Trophoblast cell (in vitro differentiated cells and primary cell): ENCODE measurements at regions not wholly inside any gene's neighbourhood (a gene's known extent, or its start where the extent isn't known, plus 50 kb on each side); places are given as distances from the start of the nearest gene placed in this dataset.

Experiments used
- DNase-seq, 2 donors: peaks; one replicate each; pipeline ENCODE4 v3.0.0-alpha.2; 2016
- H2AFZ ChIP-seq: 2 replicates; pipeline ENCODE4 v1.6.1; 2013; ENCODE audit warnings: low read length, moderate library complexity, mild to moderate bottlenecking; ENCODE audit not compliant: insufficient read depth, poor library complexity
- H2AK5ac ChIP-seq: 2 replicates; pipeline ENCODE4 v1.6.1; 2013; ENCODE audit warnings: mild to moderate bottlenecking, low read length
- H2BK120ac ChIP-seq: 2 replicates; pipeline ENCODE4 v1.6.1; 2013; ENCODE audit warnings: low read length, mild to moderate bottlenecking, moderate library complexity; ENCODE audit not compliant: insufficient read depth, poor library complexity
- H2BK12ac ChIP-seq: 2 replicates; pipeline ENCODE4 v1.6.1; 2013; ENCODE audit warnings: mild to moderate bottlenecking, low read length, moderate library complexity
- H2BK5ac ChIP-seq: 2 replicates; pipeline ENCODE4 v1.6.1; 2013; ENCODE audit warnings: low read length, low read depth, moderate library complexity, mild to moderate bottlenecking; ENCODE audit not compliant: poor library complexity
- H3K14ac ChIP-seq: 2 replicates; pipeline ENCODE4 v1.6.1; 2013; ENCODE audit warnings: mild to moderate bottlenecking, low read length
- H3K18ac ChIP-seq: 2 replicates; pipeline ENCODE4 v1.6.1; 2013; ENCODE audit warnings: mild to moderate bottlenecking, low read length
- H3K23ac ChIP-seq: 2 replicates; pipeline ENCODE4 v1.6.1; 2013; ENCODE audit warnings: low read length
- H3K27ac ChIP-seq: 2 replicates; pipeline ENCODE4 v1.5.1; 2013; ENCODE audit warnings: low read depth, mild to moderate bottlenecking, inconsistent platforms, low read length, moderate library complexity
- H3K27me3 ChIP-seq: 2 replicates; pipeline ENCODE4 v1.6.1; 2013; ENCODE audit warnings: inconsistent platforms, mild to moderate bottlenecking, low read length, moderate library complexity; ENCODE audit not compliant: insufficient read depth
- H3K36me3 ChIP-seq, 2 experiments: 1 replicate in 1 of 2; 2 replicates in 1 of 2; pipeline ENCODE4 v1.6.1; 2013; ENCODE audit warnings: low read length in 2 of 2, mild to moderate bottlenecking in 2 of 2, moderate library complexity in 1 of 2; ENCODE audit not compliant: insufficient read depth in 2 of 2, control insufficient read depth in 1 of 2
- H3K4ac ChIP-seq: 2 replicates; pipeline ENCODE4 v1.6.1; 2013; ENCODE audit warnings: low read depth, mild to moderate bottlenecking, low read length, moderate library complexity
- H3K4me1 ChIP-seq, 2 experiments: 1 replicate in 1 of 2; 2 replicates in 1 of 2; pipeline ENCODE4 v1.6.1; 2013; ENCODE audit warnings: low read length in 2 of 2, mild to moderate bottlenecking in 2 of 2, moderate library complexity in 1 of 2; ENCODE audit not compliant: insufficient read depth in 2 of 2, control insufficient read depth in 1 of 2
- H3K4me2 ChIP-seq: 2 replicates; pipeline ENCODE4 v1.6.1; 2013; ENCODE audit warnings: inconsistent platforms, mild to moderate bottlenecking, low read length, moderate library complexity
- H3K4me3 ChIP-seq: 2 replicates; pipeline ENCODE4 v1.5.1; 2013; ENCODE audit warnings: mild to moderate bottlenecking, low read depth, low read length, inconsistent platforms
- H3K79me1 ChIP-seq: one replicate; pipeline ENCODE4 v1.6.1; 2013; ENCODE audit warnings: low read length
- H3K79me2 ChIP-seq: 2 replicates; pipeline ENCODE4 v1.6.1; 2013; ENCODE audit warnings: low read length, mild to moderate bottlenecking; ENCODE audit not compliant: control insufficient read depth, insufficient read depth, poor library complexity
- H3K9ac ChIP-seq: 2 replicates; pipeline ENCODE4 v1.6.1; 2013; ENCODE audit warnings: mild to moderate bottlenecking, low read length
- H3K9me3 ChIP-seq: 2 replicates; pipeline ENCODE4 v1.6.1; 2013; ENCODE audit warnings: low read depth, mild to moderate bottlenecking, control low read depth, inconsistent platforms, low read length; ENCODE audit not compliant: insufficient read depth
- H4K12ac ChIP-seq: 2 replicates; pipeline ENCODE4 v1.6.1; 2013; ENCODE audit warnings: low read depth, mild to moderate bottlenecking, low read length, moderate library complexity
- H4K8ac ChIP-seq: 2 replicates; pipeline ENCODE4 v1.6.1; 2013; ENCODE audit warnings: low read depth, mild to moderate bottlenecking, low read length, moderate library complexity
- H4K91ac ChIP-seq: one replicate; pipeline ENCODE4 v1.6.1; 2013; ENCODE audit warnings: low read depth, mild to moderate bottlenecking, low read length, moderate library complexity
- WGBS: extraction: QIAGEN DNeasy Blood & Tissue Kit; methylation state at CpG from one replicate; pipeline ENCODE4 v1.1.7; 2013; ENCODE audit warnings: missing lambda C conversion rate; ENCODE audit not compliant: insufficient read length, insufficient coverage; ENCODE audit errors: extremely low coverage; 5-methylcytosine and 5-hydroxymethylcytosine counted together

GRCh38 chr11:134674974-134675373 lies 262.9 kb upstream of the B3GAT1 start:
- H2AK5ac ChIP-seq, result no peak overlapping the region
- H2BK12ac ChIP-seq, result no peak overlapping the region
- no peaks in the 10 kb centered on the region for H3K27me3 ChIP-seq
- H3K23ac ChIP-seq, result no peak overlapping the region
- no peak overlapping the region for H3K4ac ChIP-seq
- H3K4me3 ChIP-seq, result no peak overlapping the region
- no peak overlapping the region for H4K12ac ChIP-seq
- H3K18ac ChIP-seq, result no peak overlapping the region
- H2BK5ac ChIP-seq, result no peak overlapping the region
- no peak overlapping the region for H3K27ac ChIP-seq
- no CpG with 5 or more reads among the region's 2 CpGs for WGBS
- no peak overlapping the region for H3K4me2 ChIP-seq
- H4K8ac ChIP-seq, result no peak overlapping the region
- no peak overlapping the region for H2AFZ ChIP-seq
- H3K79me1 ChIP-seq, result no peaks in the 10 kb centered on the region
- no peak overlapping the region for H4K91ac ChIP-seq
- no peak for DNase-seq
- no peaks in the 10 kb centered on the region for H3K79me2 ChIP-seq
- no peaks in the 10 kb centered on the region for H3K4me1 ChIP-seq
- no peaks in the 10 kb centered on the region for H3K36me3 ChIP-seq
- H3K9ac ChIP-seq, result no peak overlapping the region
- H2BK120ac ChIP-seq, result no peak overlapping the region
- H3K9me3 ChIP-seq, result no peaks in the 10 kb centered on the region
- H3K14ac ChIP-seq, result no peak overlapping the region

GRCh38 chr11:134670961-134671370 lies 258.9 kb upstream of the B3GAT1 start:
- Histone ChIP-seq H2BK12ac (no peak overlapping the region), H3K18ac (no peak overlapping the region), H3K4me1 (no peaks in the 10 kb centered on the region), H3K36me3 (no peaks in the 10 kb centered on the region), H3K9ac (no peak overlapping the region), H2AK5ac (no peak overlapping the region), H3K23ac (no peak overlapping the region), H3K4ac (no peak overlapping the region), H3K79me1 (no peaks in the 10 kb centered on the region), H3K9me3 (peaks cover 5% of the 10 kb centered on the region), H3K27me3 (no peaks in the 10 kb centered on the region), H3K4me3 (no peak overlapping the region), H4K8ac (no peak overlapping the region), H2BK5ac (no peak overlapping the region), H3K4me2 (no peak overlapping the region), H4K91ac (no peak overlapping the region), H2BK120ac (no peak overlapping the region), H2AFZ (no peak overlapping the region), H3K79me2 (no peaks in the 10 kb centered on the region), H3K14ac (no peak overlapping the region), H3K27ac (no peak overlapping the region), H4K12ac (no peak overlapping the region)
- no CpG with 5 or more reads among the region's 8 CpGs for WGBS
- DNase-seq, result no peak

- Histone ChIP-seq H3K18ac (no peak overlapping the region), H4K8ac (no peak overlapping the region), H3K27me3 (no peaks in the 10 kb centered on the region), H3K36me3 (no peaks in the 10 kb centered on the region), H2BK120ac (no peak overlapping the region), H3K9me3 (peaks cover 5% of the 10 kb centered on the region), H2BK12ac (no peak overlapping the region), H3K4me2 (no peak overlapping the region), H2AFZ (no peak overlapping the region), H3K14ac (no peak overlapping the region), H3K4me3 (no peak overlapping the region), H3K9ac (no peak overlapping the region), H4K91ac (no peak overlapping the region), H3K4me1 (no peaks in the 10 kb centered on the region), H3K23ac (no peak overlapping the region), H3K4ac (no peak overlapping the region), H3K27ac (no peak overlapping the region), H3K79me1 (no peaks in the 10 kb centered on the region), H2AK5ac (no peak overlapping the region), H3K79me2 (no peaks in the 10 kb centered on the region), H4K12ac (no peak overlapping the region), H2BK5ac (no peak overlapping the region)
- DNase-seq, result no peak
- WGBS, result no CpG with 5 or more reads among the region's 6 CpGs
Measured at GRCh38 chr11:134670247-134670782, 258.3 kb upstream of the B3GAT1 start.

- no peak overlapping the region for H3K14ac ChIP-seq
Measured at GRCh38 chr11:134669796-134670195, 257.8 kb upstream of the B3GAT1 start.

More at GRCh38 chr11:134669796-134670195, 257.8 kb upstream of the B3GAT1 start:
- Histone ChIP-seq H4K12ac (no peak overlapping the region), H3K36me3 (no peaks in the 10 kb centered on the region), H3K4me1 (no peaks in the 10 kb centered on the region), H3K4me3 (no peak overlapping the region), H3K27ac (no peak overlapping the region), H2BK5ac (no peak overlapping the region), H2BK12ac (no peak overlapping the region), H3K23ac (no peak overlapping the region), H3K79me2 (no peaks in the 10 kb centered on the region), H2AFZ (no peak overlapping the region), H3K27me3 (no peaks in the 10 kb centered on the region), H4K91ac (no peak overlapping the region), H3K4ac (no peak overlapping the region), H3K4me2 (no peak overlapping the region), H3K18ac (no peak overlapping the region), H2AK5ac (no peak overlapping the region), H3K9me3 (peaks cover 5% of the 10 kb centered on the region), H3K9ac (no peak overlapping the region), H3K79me1 (no peaks in the 10 kb centered on the region), H2BK120ac (no peak overlapping the region), H4K8ac (no peak overlapping the region)
- WGBS, result no CpG with 5 or more reads among the region's 5 CpGs
- no peak for DNase-seq
